ENCODE measurements at regions not wholly inside any gene's neighbourhood (a gene's known extent, or its start where the extent isn't known, plus 50 kb on each side); places are given as distances from the start of the nearest gene placed in this dataset.

DNA sequence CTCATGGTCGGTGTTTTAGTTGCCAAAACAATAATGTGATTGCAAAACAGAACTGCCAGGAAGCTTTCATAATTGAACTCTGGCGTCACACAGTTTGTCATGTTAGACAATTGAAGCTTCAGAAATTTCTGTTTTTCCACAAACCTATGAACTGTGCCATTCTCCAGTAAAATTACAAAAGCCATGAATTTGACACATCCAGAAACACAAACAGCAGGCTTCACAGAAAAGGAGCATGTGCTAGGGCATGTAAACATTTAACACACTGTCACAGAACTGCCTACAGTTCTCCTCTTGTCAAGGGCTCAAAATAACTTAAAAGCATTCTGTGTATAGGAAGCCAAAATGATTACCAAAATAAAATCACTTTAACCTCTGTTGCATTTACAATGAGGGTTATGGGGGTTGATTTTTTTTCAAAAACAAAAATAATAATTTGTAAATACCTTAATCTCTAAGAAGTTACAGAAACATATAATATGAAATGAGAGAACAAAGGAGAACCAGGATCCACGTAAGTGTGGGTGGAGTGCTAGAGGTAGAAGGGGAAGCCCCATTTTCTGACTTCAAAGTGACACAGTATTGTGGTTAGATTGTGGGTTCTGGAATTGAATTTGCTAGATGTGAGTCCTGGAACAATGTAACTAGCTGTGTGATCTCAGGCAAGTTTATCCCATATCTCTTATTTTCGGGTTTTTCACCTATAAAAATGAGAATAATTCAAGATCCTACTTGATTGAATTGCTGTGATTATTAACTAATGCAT is 295.0 kb downstream of the CENPC start:
- DNase-seq (ENCODE audit: low spot score in 2 of 2) (no peak), FAIRE-seq (no peak)

DNA sequence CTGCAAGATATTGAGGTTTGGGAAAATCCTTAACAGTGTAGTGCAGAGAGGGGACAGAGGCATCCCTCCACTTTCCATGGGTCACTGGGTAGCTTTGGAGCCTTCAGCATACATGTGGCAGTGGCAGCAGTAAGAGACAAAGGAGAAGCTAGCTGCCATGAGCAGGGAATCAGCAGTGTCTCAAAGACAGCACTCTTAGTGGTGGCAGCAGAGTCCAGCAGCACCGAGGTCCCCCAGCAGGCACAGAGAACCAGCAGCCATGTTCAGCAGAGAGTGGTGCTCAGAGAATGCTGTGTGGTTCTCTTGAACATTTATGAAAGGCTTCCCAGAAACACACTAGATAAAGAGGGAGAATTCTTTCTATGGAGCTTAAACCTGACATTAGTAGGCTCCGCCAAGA is 308.5 kb downstream of the CENPC start:
- FAIRE-seq (no peak), DNase-seq (ENCODE audit: low spot score in 2 of 2) (no peak)

GRCh38 chr4:67236318-67236717 is 309.0 kb downstream of the CENPC start:
- no peak for FAIRE-seq
- DNase-seq (ENCODE audit: low spot score in 2 of 2) = no peak

DNA sequence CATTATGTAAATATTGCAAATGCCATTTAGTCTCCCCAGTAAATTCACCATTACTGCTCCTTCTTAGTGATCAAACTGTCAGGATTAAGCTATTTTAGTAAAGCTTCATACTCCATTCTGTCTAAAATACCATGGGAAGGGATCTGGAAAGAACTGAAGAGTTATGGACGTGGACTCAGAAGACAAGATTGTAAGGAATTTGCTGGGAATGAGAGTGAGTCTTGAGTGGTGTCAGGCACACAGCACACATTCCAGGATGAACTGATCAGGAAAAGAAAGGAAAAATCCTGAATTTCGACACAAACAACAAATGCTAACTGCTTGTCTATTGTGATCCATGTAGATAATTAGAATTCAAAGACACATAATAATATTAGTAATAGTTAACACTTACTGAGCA is 311.0 kb downstream of the CENPC start:
- FAIRE-seq = no peak
- no peak for DNase-seq (ENCODE audit: low spot score in 2 of 2)

DNA sequence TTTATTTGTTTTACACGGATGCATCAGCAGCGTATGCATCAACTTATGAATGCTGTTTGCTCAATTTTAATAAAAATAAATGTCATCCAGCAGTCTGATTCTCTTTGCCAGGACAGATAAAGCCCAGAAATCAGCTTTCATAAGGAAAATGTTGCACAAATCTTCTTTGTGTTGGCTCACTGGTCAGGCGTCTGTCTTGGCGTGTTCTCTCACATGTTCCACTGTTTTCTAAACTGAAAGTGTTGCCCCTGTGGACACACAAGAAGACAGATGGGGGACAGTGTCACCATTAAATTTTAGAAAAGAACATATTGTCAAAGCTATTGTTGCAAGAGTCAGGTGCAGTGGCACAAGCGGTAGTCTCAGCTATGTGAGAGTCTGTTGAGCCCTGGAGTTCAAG is 316.2 kb downstream of the CENPC start:
- DNase-seq (ENCODE audit: low spot score in 2 of 2) (no peak), FAIRE-seq (no peak)

DNA sequence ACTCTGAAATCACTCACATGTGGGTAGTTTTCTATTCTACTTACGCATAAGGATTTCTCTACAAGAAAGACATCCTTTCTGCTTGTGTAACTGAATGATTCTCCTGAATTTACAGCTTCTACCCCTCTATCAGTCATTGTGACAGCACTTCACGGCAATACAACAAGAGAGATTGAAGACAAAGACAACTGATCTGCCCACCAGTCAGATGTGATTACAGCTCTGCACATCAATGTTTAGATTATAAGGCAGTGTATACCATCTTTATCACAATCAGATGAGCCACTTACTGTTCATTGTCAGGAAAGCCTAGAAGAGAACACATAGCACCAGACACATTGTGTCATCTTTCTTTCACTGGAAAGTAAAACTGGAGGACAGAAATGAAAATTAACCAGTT is 324.4 kb downstream of the CENPC start:
- FAIRE-seq (no peak), DNase-seq (ENCODE audit: low spot score in 2 of 2) (no peak)

DNA sequence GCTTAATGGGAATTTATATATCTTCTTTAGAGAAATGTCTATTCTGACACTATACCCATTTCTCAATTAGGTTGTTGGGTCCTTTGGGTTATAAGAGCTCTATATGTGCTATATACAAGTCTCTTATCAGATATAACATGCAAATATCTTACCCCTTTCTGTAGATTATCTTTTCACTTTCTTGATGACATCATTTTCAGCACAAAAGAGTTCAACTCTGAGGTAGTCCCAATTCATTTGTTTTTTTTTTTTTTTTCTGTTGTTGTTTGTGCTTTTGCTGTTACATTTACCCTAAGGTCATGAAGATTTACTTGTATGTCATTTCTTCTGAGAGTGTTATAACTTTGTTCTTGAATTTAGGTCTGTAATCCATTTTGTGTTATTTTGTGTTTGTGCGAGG is 326.4 kb downstream of the CENPC start:
- FAIRE-seq = no peak
- DNase-seq (ENCODE audit: low spot score in 2 of 2) = no peak

DNA sequence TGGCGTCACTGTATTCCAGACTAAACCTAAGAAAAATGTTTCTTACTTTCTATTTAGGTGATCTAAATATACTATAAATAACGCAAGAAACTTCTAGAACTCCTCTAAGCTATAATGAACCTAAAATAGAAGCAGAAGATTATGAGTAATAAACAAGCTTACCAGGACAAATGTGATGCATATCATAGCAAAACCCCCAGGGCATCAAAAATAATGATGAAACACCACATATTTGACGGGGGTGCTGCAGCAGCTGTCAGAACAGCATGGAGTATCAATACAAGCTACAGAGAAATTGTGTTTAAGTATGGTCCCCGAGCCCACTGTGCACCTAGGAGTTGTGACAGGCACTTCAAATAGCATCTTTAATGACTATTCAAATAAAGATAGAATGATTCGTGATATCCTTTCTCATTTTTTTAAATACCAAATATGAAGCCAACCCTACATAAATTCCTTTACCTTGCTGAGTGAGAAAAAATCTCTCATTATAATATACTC is 337.3 kb downstream of the CENPC start:
- DNase-seq (ENCODE audit: low spot score in 2 of 2) (no peak), FAIRE-seq (no peak)

- DNase-seq (ENCODE audit: low spot score in 2 of 2) (no peak), FAIRE-seq (no peak)
Measured at GRCh38 chr4:67204441-67204840, 340.9 kb downstream of the CENPC start.

- FAIRE-seq (no peak), DNase-seq (ENCODE audit: low spot score in 2 of 2) (no peak)
Measured at GRCh38 chr4:67201334-67201733, 344.0 kb downstream of the CENPC start.

- DNase-seq (ENCODE audit: low spot score in 2 of 2) = no peak
Measured at GRCh38 chr4:67198727-67199126, 346.6 kb downstream of the CENPC start.

GRCh38 chr4:67167849-67168248 is 377.5 kb downstream of the CENPC start:
- no peak for FAIRE-seq
- no peak for DNase-seq (ENCODE audit: low spot score in 2 of 2)

More at GRCh38 chr4:67198727-67199126, 346.6 kb downstream of the CENPC start:
- FAIRE-seq = no peak

DNA sequence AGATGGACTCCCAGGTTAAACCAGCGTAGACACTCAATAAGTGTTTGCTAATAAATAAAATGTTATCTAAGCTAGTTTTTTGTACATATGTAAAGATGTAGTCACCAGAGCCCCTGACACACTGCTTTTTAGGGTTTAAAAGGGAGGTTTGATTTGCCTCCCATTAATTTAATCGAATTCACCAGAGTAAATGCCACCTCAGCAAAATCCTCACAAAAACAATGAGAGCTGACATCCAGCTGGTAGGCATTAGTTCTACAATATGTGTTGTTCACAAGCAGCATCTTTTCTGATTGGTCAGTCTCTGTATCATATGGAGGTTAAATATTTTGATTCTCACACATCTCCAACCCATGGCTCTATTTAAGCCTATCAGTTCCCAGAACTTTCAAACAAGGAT is 382.6 kb downstream of the CENPC start:
- FAIRE-seq = no peak
- no peak for DNase-seq (ENCODE audit: low spot score in 2 of 2)

- FAIRE-seq (no peak), DNase-seq (ENCODE audit: low spot score in 2 of 2) (no peak)
Measured at GRCh38 chr4:67161311-67161710, 384.0 kb downstream of the CENPC start.

GRCh38 chr4:67160394-67160793 is 384.9 kb downstream of the CENPC start:
- FAIRE-seq = no peak
- no peak for DNase-seq (ENCODE audit: low spot score in 2 of 2)

DNA sequence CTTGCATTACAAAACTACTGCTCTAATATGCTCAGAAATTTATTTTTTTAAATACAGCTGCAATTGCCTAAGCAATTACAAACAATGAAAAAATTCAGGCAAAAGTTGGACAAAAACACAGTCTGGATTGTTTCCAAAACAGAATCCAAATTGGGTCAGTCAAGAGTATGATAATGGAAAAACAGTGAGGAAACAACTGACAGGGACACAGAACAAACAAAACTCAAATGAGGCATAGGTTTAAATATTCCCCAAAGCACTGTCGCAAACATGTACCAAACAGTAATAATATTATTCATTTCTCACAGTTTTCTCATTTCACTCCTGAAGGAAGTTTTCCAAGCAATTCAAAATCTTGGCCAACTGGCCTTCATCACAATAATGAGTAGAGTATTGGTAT is 386.6 kb downstream of the CENPC start:
- FAIRE-seq (no peak), DNase-seq (ENCODE audit: low spot score in 2 of 2) (no peak)

- no peak for DNase-seq (ENCODE audit: low spot score in 2 of 2)
- no peak for FAIRE-seq
Measured at GRCh38 chr4:67152976-67153375, 392.3 kb downstream of the CENPC start.

- FAIRE-seq = no peak
- DNase-seq (ENCODE audit: low spot score in 2 of 2) = no peak
Measured at GRCh38 chr4:67151376-67152343, 393.6 kb downstream of the CENPC start.

DNA sequence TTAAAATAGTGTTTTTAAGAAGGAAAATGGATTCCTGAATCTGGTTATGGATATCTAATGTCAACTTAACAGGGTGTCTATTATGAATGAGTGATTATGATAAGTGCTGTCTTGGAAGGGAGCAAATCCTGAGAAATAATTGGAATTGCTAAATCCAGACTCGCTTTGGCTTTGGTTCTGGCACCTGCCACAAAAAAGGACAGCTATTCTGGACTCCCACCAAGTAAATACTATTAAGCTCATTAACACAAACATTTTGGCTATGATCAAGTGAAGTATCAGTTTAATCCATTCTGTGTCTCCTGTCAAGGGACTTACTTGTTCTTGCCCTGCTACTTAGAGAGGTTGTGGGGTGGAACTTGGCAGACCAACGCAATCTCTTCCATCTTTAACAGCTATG is 403.7 kb downstream of the CENPC start:
- FAIRE-seq (no peak), DNase-seq (ENCODE audit: low spot score in 2 of 2) (no peak)

- DNase-seq (ENCODE audit: low spot score in 2 of 2) (no peak), FAIRE-seq (no peak)
Measured at GRCh38 chr4:67134616-67135015, 410.7 kb downstream of the CENPC start.

GRCh38 chr4:67133162-67133561 is 412.1 kb downstream of the CENPC start:
- DNase-seq (ENCODE audit: low spot score in 2 of 2) (no peak), FAIRE-seq (no peak)
